SKM-1 treated with dmso at 0.1 percent for 144 hours (cell line): ENCODE measurements at regions not wholly inside any gene's neighbourhood (a gene's known extent, or its start where the extent isn't known, plus 50 kb on each side); places are given as distances from the start of the nearest gene placed in this dataset.
"Not testable (repeated sequence)": the region's sequence is repeated elsewhere in the genome, so short reads cannot be mapped to it uniquely, and the experiment has no call there.

ENCODE experiments used
- DNase-seq: peaks from one replicate; lab custom pipeline; 2025; ENCODE audit not compliant: unreplicated experiment; lab: John Stamatoyannopoulos, UW

DNA sequence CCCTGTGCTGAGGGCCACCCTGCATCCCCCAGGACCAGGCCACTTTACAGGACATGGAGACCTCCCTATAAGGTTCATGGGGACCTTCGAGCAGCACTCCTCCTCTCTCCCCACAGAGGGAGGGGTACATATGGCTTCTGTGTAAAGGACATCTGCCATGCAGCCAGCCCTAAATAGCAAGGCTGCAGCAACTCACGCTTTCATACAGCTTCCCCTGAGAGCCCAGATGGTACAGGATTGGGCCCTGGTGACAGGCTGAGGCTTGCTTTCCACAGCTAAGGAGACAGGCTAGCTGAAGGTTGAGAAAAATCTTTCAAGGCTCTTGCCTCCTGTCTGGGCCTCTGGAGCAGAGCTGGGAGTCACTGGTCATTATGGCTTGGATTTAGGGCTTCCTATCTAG lies 147.0 kb upstream of the ZNF366 start:
- DNase-seq = no peak

DNA sequence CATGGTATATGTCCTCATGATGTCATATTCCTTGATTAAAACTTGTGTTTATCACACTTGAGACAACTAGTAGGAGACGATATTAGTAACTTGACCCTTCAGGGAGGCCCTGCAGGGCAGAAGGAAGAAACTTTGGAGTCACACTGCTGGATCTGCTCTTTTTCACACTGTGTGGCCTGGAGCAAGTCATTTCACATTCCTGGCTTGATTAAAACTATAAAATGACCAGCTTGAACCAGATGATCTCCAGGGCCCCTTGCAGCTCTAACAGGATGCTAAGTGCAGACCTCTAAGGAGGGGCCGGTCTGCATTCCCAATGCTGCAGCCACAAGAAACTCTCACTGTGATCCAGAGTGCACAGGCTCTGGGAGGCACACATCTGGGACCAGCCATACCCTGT lies 146.4 kb upstream of the ZNF366 start:
- DNase-seq = no peak

DNA sequence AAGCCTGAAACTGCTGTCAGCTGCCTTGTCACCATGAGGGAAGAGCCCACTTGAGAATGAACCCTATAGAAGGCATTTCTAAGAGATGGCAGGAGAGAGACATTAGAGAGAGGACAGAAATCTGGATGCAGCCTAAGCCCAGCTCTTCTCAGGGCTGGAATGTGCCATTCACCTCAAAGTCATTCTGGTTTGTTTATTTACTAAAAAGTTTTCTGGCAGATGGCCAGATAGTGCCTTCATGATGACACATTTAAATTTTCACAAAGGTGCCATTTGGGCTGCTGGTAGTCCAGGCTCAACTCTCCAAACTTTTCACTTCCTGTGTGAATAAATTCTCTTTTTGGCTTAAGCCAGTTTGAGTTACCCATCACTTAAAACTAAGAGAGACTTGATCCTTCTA lies 144.6 kb upstream of the ZNF366 start:
- no peak for DNase-seq

DNA sequence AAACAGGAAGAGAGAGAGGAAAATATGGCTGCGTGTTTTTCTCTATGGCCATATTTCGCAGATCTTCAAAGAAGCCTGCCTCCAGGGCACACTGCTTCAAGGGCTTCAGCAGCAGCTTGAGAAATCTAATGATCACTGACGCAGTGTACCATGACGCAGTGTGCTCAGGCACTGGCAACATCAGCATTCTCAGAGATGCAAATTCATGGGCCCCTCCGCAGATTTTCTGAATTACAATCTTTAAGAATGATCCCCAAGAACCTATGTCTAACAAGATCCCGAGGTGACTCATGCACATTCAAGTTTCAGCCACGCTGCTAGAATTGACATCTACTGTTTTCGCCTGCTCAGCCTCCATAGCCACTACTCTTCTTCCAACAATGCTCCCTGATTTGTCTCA lies 143.9 kb upstream of the ZNF366 start:
- DNase-seq = no peak

DNA sequence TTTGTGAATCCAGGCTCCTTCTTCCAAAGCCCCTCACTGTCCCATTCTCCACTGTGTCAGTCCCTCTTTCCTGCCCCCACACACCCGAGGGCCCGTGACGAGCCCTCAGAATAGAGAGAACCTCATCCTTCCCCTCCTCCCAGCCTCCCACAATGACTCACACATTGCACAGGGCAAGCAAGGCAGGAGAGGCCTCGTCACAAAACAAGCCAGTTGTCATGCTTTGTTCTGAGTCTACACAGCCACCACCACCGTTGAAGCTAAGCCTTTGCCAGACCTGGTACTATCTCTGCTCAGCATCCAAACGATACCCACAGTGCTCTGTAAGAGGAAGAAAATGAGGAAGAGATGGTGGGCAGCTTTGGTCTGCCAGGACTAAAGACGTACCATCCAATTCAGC lies 142.2 kb upstream of the ZNF366 start:
- no peak for DNase-seq

DNA sequence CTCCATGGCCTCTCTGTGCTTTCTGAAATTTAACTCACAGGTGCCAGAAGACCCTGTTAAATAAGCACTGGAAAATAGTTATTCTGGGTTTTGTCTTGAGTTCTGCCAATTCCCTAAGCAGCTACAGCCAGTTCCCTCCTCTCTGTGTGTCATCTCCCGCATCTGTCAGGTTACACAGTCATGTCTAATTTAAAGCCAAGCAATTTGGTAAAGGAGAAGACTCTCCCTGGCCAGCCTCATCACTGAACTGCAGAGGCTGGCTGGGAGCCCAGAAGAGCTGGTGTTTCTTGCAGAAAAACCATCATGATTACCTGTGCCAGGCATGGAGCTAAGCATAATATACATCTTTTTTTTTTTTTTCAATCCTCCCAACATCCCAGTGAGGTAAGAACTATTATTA lies 141.3 kb upstream of the ZNF366 start:
- DNase-seq = no peak

DNA sequence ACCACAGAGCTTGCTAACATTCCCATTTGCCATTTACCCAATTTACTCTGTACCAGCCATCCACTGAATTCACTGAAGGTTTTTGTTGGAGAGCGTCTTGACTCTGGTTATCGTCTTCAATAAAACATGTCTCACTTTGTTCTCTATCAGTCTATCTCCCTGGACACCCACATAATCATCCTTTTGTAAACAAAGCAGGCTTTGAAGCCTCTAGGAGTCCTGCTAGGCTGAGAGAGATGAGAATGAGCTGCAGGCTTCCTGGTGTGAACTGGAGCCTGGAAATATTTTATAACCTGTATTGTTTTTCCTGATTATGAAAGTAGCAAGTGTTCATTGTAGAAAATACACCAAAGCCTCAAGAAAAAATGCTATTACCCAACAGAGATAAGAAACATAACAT lies 140.6 kb upstream of the ZNF366 start:
- no peak for DNase-seq

DNA sequence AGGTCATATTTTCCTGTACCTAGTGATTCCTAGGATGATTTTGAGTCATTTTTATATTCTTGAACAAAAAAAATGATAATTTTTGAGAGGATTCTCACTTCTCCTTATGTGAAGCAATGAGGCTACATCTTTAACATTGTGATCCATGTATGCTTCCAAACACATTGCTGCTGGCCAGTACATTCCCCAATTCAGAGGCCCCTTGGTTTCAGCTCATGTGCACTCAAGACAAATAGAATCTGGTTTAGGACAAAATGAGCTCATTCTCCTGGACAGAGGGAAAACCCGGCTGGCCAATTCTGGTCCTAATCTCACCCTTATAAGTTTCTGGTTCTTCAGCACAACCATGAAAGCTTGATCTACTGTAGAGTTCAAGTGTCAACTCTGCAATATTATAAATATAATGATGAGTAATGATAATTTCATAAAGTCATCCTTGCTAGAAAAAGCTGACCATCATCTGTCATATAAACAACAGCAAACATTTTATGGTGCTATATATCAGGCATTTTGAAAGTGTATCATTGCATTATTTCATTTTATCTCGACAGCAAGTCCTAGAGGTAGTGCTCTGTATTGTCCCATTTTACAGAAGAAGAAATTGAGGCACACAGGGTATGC lies 139.1 kb upstream of the ZNF366 start:
- no peak for DNase-seq

DNA sequence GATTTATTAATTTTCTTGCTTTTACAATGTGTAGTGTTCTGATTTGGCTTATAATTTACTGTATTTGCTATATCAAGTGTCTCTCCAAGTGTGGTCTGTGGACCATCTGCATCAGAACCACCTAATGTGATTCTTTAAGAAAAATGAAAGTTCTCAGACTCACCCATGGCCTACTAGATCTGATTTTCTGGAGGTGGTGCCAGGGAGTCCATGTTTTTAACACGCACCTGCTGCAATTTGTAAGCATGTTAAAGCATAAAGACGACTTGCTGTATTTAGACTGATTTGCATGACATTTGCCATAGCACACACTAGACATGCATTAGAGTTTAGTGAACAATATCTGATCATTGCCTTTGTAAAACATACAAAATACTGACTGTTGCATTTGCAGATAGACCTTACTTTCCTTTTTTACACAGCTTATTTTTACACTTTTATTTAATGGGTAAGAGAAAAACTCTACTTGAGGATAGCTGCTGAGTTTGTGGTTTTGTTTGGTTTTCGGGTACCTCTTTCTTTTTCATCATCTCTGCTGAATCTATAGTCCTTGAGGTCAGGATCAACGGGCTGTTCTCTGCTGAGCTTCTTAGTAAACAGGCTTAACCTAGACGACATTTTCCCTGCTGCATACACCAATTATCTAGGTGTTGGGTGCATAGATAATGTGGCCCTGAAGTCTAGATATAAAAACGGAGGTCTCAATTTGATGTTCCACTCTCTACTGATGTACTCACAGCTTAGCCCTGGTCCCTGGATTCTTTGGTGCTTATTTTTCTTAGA lies 138.0 kb upstream of the ZNF366 start:
- no peak for DNase-seq

DNA sequence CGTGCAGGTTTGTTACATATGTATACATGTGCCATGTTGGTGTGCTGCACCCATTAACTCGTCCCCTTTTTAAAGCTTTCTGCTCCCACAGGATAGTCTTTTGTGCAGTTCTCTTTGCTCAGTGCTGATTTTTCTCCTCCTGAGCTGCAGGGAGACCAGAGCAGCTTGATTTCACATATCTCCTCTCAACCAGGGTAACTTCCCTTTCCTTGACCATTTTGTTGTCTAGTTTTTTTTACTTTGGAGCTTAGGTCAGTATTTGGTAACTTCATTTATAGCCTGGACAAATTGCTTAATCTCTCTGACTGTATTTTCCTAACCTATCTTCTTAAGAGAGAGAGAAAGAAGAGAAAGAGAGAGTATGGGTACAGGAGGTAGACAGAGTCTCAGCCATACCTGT lies 137.1 kb upstream of the ZNF366 start:
- DNase-seq = peak; percentile 10

DNA sequence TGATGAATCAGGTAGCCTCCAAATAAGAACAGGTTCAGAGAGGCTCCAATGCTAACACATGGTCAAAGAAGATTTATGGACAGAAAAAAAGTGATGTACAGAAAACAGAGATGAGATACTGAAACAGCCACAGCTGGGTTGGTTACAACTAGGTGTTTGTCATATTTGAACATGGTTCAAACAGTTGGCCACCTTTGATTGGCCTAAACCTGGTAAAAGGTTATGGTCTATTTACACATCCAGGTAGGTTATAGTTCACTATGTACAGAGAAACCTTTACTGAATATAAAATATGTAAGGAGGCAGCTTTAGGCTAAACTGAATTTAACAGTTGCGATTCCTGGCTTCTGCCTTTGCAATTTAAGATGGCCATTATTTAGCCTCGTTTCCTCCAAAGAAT lies 134.0 kb upstream of the ZNF366 start:
- no peak for DNase-seq

DNA sequence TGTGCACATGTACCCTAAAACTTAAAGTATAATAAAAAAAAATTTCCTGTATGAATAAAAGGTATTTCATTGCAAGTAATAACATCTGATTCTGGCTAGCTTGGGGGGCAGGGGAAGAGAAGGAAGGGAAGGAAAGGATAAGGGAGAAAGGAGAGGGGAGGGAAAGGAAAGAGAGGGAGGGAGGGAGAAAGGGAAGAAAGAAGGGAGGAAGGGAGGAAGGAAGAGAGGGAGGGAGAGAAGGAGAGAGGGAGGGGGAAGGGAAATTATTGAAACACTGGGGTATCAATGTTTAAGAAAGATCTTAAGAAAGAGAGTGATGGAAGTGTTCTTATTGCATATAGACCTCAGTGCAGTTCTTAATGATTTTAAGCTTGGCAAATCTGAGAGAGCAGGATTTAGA lies 129.8 kb upstream of the ZNF366 start:
- no peak for DNase-seq

DNA sequence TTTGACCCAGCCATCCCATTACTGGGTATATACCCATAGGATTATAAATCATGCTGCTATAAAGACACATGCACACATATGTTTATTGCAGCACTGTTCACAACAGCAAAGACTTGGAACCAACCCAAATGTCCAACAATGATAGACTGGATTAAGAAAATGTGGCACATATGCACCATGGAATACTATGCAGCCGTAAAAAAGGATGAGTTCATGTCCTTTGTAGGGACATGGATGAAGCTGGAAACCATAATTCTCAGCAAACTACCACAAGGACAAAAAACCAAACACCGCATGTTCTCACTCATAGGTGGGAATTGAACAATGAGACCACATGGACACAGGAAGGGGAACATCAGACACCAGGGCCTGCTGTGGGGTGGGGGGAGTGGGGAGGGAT lies 129.4 kb upstream of the ZNF366 start:
- not testable (repeated sequence) for DNase-seq

DNA sequence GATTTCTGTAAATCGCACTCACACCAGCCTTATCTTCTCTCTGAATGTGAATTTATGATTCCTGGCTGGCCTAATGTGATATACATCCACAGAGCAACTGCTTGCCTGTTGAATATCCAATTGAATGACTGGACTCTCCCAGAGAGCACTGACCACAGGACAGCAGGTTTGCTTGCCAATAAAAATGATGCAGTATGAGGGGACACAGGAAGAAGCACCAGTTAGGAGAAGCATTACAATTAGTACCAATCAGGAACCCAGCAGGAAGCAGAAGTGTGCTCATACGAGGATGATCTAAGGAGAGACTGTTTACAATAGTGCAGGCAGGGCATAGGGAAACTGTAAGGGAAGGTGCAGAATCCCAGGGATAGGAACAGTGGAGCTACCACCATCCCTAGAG lies 127.2 kb upstream of the ZNF366 start:
- no peak for DNase-seq

DNA sequence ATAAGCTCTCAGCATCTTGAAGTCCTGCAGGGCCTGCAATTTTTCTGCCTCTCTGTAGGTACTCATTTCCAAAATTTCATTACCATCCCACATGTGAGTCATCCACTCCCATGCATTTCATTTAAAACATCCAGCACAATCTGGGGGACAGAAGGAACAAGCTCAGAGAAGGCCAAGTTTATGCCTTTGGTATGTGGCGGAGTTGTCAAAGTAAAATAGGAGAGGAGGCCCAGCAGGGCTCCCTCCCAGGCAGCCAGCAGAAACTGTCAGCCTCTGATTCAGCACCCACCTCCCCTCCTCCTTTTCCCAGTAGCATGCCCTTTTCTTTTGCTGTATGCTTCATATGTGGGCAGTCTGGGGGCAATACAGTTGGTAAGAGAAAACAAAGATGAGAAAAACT lies 126.4 kb upstream of the ZNF366 start:
- no peak for DNase-seq

DNA sequence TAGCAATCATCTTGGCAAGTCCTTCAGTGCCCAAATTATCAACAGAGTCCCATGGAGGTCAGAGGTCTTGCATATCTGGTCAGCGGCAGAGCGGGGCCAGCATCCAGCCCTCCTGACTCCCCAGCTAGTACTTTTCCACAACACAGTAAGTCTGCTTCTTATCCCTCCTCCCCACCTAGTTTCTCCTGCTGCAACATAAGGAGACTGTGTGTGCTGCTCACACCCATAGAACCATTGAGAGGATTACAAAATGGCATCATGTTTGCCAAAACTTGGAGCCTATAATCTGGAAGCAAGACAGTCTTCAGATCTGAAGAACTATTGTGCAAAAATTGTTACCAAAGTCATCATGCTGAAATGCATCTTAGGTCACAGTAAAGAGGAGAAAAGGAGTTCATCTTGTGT lies 125.8 kb upstream of the ZNF366 start:
- DNase-seq = no peak

DNA sequence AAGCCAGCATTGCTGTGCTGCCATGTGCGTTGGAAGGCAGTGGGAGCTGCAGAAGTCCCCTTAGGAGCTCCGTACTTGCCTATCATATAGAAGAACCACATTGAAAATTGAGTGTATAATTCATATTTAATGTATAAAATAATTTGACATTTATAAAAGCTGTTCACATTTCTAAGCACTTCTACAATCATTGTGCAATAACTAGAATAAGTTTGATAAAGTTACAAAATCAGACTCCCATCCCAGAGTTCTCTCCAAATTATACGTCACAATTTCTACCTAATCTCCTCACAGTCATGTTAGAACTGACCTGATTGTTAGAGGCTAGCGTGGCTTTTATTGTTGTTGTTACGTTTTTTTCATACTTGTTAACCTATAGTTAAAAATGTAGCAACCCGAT lies 123.5 kb upstream of the ZNF366 start:
- DNase-seq = no peak

DNA sequence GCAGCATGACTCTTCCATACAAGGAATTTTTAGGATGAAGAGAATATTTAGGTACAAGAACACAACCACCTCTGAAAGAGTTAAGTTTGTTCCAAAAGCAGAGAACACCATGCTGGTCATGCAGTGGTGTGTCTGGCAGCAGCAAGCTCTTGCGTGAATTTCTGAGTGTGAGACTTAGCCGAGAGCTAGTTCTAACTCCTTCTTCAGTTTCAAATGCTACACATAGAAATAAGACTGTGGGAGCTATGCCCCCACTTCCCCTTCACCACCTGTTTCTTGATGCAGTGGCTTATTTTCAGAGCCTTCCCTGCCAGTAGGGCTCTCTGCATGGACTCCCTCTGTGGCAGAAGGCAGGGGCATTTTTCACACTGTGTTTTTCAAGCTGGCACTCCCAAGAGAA lies 122.9 kb upstream of the ZNF366 start:
- no peak for DNase-seq

DNA sequence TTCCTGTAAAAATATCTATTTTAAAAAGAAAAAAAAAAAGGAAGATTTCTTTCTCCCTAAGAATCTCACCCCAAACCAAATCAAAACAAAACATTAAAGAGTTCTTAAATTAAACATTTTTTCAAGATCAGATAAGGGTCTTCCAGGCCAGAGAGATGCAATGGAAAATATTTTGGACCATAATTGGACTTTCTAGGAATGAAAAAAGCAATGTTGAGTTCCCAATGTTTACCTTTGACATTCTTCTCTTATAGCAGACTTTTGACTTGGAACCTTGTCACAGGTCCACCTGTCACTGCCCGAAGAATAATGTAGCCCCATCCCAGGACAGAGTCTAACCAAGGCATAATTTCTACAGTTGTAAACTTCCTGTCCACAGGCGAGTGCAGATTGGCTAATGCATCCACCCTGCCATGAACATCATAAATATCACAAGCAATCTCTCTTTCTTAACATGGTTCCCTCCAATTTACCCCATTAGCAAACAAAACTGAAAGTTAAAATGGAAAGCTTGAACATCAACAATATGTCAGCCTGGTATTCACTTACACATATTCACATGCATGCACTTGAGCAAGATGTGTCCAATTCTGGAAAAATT lies 121.7 kb upstream of the ZNF366 start:
- no peak for DNase-seq

DNA sequence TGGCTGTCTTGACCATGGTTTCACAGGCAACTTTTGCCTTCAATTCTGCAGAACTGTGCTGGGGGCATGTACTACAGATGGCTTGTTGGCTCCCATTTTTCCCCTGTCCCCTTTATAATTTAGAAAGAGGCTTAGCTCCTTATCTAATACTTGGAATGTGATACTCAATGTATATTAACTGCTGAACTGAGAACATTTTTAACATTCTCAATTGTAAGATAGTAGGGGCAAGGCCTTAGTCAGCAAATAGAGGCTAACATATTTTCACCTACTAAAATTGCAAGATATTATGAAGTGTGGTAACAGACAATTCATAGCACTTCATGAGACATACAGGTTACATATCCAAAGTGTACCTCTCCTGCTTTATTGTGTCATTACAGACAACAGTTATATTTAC lies 118.1 kb upstream of the ZNF366 start:
- DNase-seq = no peak

DNA sequence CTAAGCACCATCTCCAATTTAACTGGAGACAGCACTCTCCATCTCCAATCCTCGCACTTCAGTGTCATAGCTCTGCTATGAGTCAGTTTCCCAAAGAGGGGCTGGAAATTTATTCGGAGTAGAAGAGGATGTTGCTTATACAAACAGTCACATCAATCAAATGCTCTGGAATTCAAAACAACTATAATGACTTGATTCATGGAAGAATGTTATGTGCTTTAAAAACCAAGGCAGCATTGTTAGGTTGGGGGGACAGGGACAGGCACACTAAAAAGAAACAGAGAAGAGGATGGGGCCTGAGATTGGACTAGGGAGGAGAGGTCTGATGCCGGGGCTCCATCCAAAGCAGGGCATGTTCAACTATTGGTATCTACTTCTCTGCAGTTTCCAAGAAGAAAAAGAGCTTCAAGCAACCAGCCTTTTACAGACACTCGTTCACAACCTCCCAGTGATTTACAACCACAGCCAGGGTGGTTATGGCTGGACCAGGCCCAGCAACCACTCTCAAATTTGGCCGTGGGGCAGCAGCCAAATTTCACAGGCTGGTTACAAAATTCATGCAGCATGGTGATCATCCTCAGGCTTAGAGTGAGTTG lies 117.5 kb upstream of the ZNF366 start:
- DNase-seq = no peak

DNA sequence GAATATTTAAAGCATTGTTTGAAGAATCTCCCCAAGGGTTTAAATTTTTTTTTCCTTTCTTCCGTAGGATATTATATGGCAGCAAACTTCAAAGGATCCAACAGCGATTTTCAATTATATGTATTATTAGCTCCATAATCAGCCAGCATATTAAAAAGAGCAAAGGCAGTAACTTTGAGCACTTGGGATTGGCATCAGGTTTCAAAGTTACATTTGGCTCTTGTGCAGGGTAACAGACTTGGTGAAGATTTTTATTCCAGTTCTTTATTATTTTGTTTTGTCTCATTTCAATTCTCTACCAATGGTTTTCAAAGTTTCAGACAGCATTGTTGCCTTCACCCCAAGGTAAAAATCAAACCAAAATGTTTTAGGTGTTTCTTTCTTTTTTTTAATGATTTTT lies 116.7 kb upstream of the ZNF366 start:
- DNase-seq = no peak
